Tibial artery (tissue), 4 donors: ENCODE measurements at regions not wholly inside any gene's neighbourhood (a gene's known extent, or its start where the extent isn't known, plus 50 kb on each side); places are given as distances from the start of the nearest gene placed in this dataset.

Experiments used
- DNase-seq, 2 donors: peaks; one replicate each; pipeline ENCODE4 v3.0.0-alpha.2; 2019
- H3K27ac ChIP-seq, 2 donors: fragments of 200-600 bp; sonication (generic) in 1 of 2; 1 replicate in 1 of 2; 2 replicates in 1 of 2; pipeline ENCODE4 v1.5.1; 2018 to 2019; ENCODE audit warnings: mild to moderate bottlenecking in 1 of 2
- H3K27me3 ChIP-seq, 2 donors: fragments of 200-600 bp; sonication (generic) in 1 of 2; one replicate each; pipeline versions ENCODE4 v1.5.1 to v1.6.0; 2016 to 2019
- H3K36me3 ChIP-seq, 3 donors: fragments of 200-600 bp; sonication (generic) in 2 of 3; one replicate each; pipeline ENCODE4 v1.5.1; 2016 to 2019; ENCODE audit warnings: mild to moderate bottlenecking in 2 of 3
- H3K4me1 ChIP-seq, 4 donors: fragments of 200-600 bp; sonication (generic) in 2 of 4; 1 replicate in 3 of 4; 2 replicates in 1 of 4; pipeline ENCODE4 v1.5.1; 2016 to 2019
- H3K4me3 ChIP-seq, 2 donors: fragments of 200-600 bp; sonication (generic) in 1 of 2; 1 replicate in 1 of 2; 2 replicates in 1 of 2; pipeline ENCODE4 v1.5.1; 2018 to 2019; ENCODE audit warnings: mild to moderate bottlenecking in 2 of 2
- H3K9me3 ChIP-seq, 3 donors: fragments of 200-600 bp; sonication (generic) in 1 of 3; one replicate each; pipeline ENCODE4 v1.5.1; 2016 to 2019
- CTCF ChIP-seq, 2 experiments: fragments of 200-600 bp in 1 of 2; fragments of 450-650 bp in 1 of 2; IDR thresholded peaks; one replicate each; pipeline ENCODE4 v1.5.1; 2017 to 2019; ENCODE audit warnings: antibody characterized with exemption in 2 of 2, mild to moderate bottlenecking in 1 of 2, moderate library complexity in 1 of 2
- intact Hi-C: fragments of 100-400 bp; cut with DNase I; formaldehyde crosslinking; loops from one replicate; pipeline ENCODE4 v1.15.0; 2023; ENCODE audit warnings: low total_unique reads

GRCh38 chr3:148335612-148336011 is 362.1 kb upstream of the AGTR1 start:
- H3K36me3 ChIP-seq, result no peaks in the 10 kb centered on the region
- no peak for TF ChIP-seq CTCF (IDR thresholded peaks at IDR 0.05)
- H3K9me3 ChIP-seq, result no peaks in the 10 kb centered on the region
- DNase-seq, result no peak
- H3K4me1 ChIP-seq, result no peaks in the 10 kb centered on the region
- intact Hi-C loops, result no loop called here
- H3K27ac ChIP-seq, result no peak overlapping the region
- H3K27me3 ChIP-seq, result no peaks in the 10 kb centered on the region
- no peak overlapping the region for H3K4me3 ChIP-seq

- no peak for TF ChIP-seq CTCF (IDR thresholded peaks at IDR 0.05)
- Histone ChIP-seq H3K4me3 (no peak overlapping the region), H3K9me3 (peaks cover 0 to 11% (median 0%) of the 10 kb centered on the region in 3 donors), H3K4me1 (no peaks in the 10 kb centered on the region), H3K27me3 (no peaks in the 10 kb centered on the region), H3K36me3 (no peaks in the 10 kb centered on the region), H3K27ac (no peak overlapping the region)
- intact Hi-C loops, result no loop called here
- no peak for DNase-seq
These were observed 354.3 kb upstream of the AGTR1 start for GRCh38 chr3:148343416-148343815.

- H3K4me3 ChIP-seq, result no peak overlapping the region
- no peak for DNase-seq
- H3K9me3 ChIP-seq, result peaks cover 0 to 11% (median 0%) of the 10 kb centered on the region in 3 donors
- H3K36me3 ChIP-seq, result no peaks in the 10 kb centered on the region
- H3K27ac ChIP-seq, result no peak overlapping the region
- H3K4me1 ChIP-seq, result no peaks in the 10 kb centered on the region
- TF ChIP-seq CTCF (IDR thresholded peaks at IDR 0.05), result no peak
- no peaks in the 10 kb centered on the region for H3K27me3 ChIP-seq
- intact Hi-C loops, result no loop called here
These were observed 353.2 kb upstream of the AGTR1 start for GRCh38 chr3:148344521-148344920.

- Histone ChIP-seq H3K9me3 (no peaks in the 10 kb centered on the region), H3K27ac (no peak overlapping the region), H3K4me3 (no peak overlapping the region), H3K4me1 (no peaks in the 10 kb centered on the region), H3K27me3 (no peaks in the 10 kb centered on the region), H3K36me3 (no peaks in the 10 kb centered on the region)
- no peak for DNase-seq
- no peak for TF ChIP-seq CTCF (IDR thresholded peaks at IDR 0.05)
- intact Hi-C loops, result no loop called here
These were observed 337.7 kb upstream of the AGTR1 start for GRCh38 chr3:148360051-148360450.

- no peak for TF ChIP-seq CTCF (IDR thresholded peaks at IDR 0.05)
- intact Hi-C loops, result no loop called here
These were observed 330.8 kb upstream of the AGTR1 start for GRCh38 chr3:148366743-148367410.

GRCh38 chr3:148367756-148368155 is 329.9 kb upstream of the AGTR1 start:
- intact Hi-C loops, result no loop called here
- Histone ChIP-seq H3K9me3 (no peaks in the 10 kb centered on the region), H3K36me3 (no peaks in the 10 kb centered on the region), H3K4me1 (no peaks in the 10 kb centered on the region), H3K4me3 (no peak overlapping the region), H3K27me3 (no peaks in the 10 kb centered on the region), H3K27ac (no peak overlapping the region)
- DNase-seq, result no peak
- no peak for TF ChIP-seq CTCF (IDR thresholded peaks at IDR 0.05)

More at GRCh38 chr3:148366743-148367410, 330.8 kb upstream of the AGTR1 start:
- no peaks in the 10 kb centered on the region for H3K27me3 ChIP-seq
- no peak overlapping the region for H3K27ac ChIP-seq
- no peaks in the 10 kb centered on the region for H3K9me3 ChIP-seq
- DNase-seq, result no peak
- no peaks in the 10 kb centered on the region for H3K36me3 ChIP-seq
- no peak overlapping the region for H3K4me3 ChIP-seq
- no peaks in the 10 kb centered on the region for H3K4me1 ChIP-seq
